ENCODE measurements at regions not wholly inside any gene's neighbourhood (a gene's known extent, or its start where the extent isn't known, plus 50 kb on each side); places are given as distances from the start of the nearest gene placed in this dataset.
"Not testable (repeated sequence)": the region's sequence is repeated elsewhere in the genome, so short reads cannot be mapped to it uniquely, and the experiment has no call there.

GRCh38 chr18:30141506-30141905 is 901.0 kb downstream of the DSC3 start:
- not testable (repeated sequence) for DNase-seq

- DNase-seq, result no peak
These were observed 902.8 kb downstream of the DSC3 start for GRCh38 chr18:30139631-30140287.

- DNase-seq, result no peak
These were observed 906.6 kb downstream of the DSC3 start for GRCh38 chr18:30135938-30136337.

GRCh38 chr18:30134020-30134419 is 908.5 kb downstream of the DSC3 start:
- no peak for DNase-seq

GRCh38 chr18:30132959-30133358 is 909.6 kb downstream of the DSC3 start:
- DNase-seq, result no peak

- no peak for DNase-seq
These were observed 921.1 kb downstream of the DSC3 start for GRCh38 chr18:30121397-30121796.

- DNase-seq, result no peak
These were observed 929.1 kb downstream of the DSC3 start for GRCh38 chr18:30113454-30113853.

- DNase-seq, result no peak
These were observed 936.2 kb downstream of the DSC3 start for GRCh38 chr18:30106356-30106755.

- DNase-seq, result no peak
These were observed 938.7 kb downstream of the DSC3 start for GRCh38 chr18:30103881-30104280.

- DNase-seq, result no peak
These were observed 945.7 kb downstream of the DSC3 start for GRCh38 chr18:30096796-30097195.

GRCh38 chr18:30094556-30094955 is 948.0 kb downstream of the DSC3 start:
- no peak for DNase-seq

- no peak for DNase-seq
These were observed 949.2 kb downstream of the DSC3 start for GRCh38 chr18:30093376-30093775.

GRCh38 chr18:30088238-30089015 is 954.1 kb downstream of the DSC3 start:
- no peak for DNase-seq

GRCh38 chr18:30086351-30086750 is 956.2 kb downstream of the DSC3 start:
- no peak for DNase-seq

GRCh38 chr18:30081122-30081521 is 961.4 kb downstream of the DSC3 start:
- DNase-seq, result no peak

GRCh38 chr18:30072609-30073385 is 969.7 kb downstream of the DSC3 start:
- DNase-seq, result no peak

- DNase-seq, result no peak
These were observed 976.3 kb downstream of the DSC3 start for GRCh38 chr18:30066288-30066687.

GRCh38 chr18:30057398-30057797 is 985.1 kb downstream of the DSC3 start:
- DNase-seq, result no peak

GRCh38 chr18:30056528-30056927 is 986.0 kb downstream of the DSC3 start:
- no peak for DNase-seq

GRCh38 chr18:30044496-30044895 is 998.0 kb downstream of the DSC3 start:
- no peak for DNase-seq

- DNase-seq, result no peak
These were observed 1003.3 kb downstream of the DSC3 start for GRCh38 chr18:30039201-30039600.

- no peak for DNase-seq
These were observed 1007.7 kb downstream of the DSC3 start for GRCh38 chr18:30034818-30035217.

- DNase-seq, result no peak
These were observed 1026.4 kb downstream of the DSC3 start for GRCh38 chr18:30016179-30016578.

- DNase-seq, result no peak
These were observed 1037.6 kb downstream of the DSC3 start for GRCh38 chr18:30004965-30005364.

Measured in NCI-H2227 treated with DMSO at 0.1 percent for 48 hours (cell line).